Stimulated activated CD4-positive, alpha-beta T cell treated with anti-CD3 and anti-CD28 coated beads, Interleukin-2, amount 100 ng/mL, for 4 hours (primary cell): ENCODE measurements at regions not wholly inside any gene's neighbourhood (a gene's known extent, or its start where the extent isn't known, plus 50 kb on each side); places are given as distances from the start of the nearest gene placed in this dataset.
"Not testable (repeated sequence)": the region's sequence is repeated elsewhere in the genome, so short reads cannot be mapped to it uniquely, and the experiment has no call there.

Source experiments
- DNase-seq: peaks from one replicate; pipeline ENCODE4 v3.0.0-alpha.2; 2020; ENCODE audit warnings: low read depth

DNA sequence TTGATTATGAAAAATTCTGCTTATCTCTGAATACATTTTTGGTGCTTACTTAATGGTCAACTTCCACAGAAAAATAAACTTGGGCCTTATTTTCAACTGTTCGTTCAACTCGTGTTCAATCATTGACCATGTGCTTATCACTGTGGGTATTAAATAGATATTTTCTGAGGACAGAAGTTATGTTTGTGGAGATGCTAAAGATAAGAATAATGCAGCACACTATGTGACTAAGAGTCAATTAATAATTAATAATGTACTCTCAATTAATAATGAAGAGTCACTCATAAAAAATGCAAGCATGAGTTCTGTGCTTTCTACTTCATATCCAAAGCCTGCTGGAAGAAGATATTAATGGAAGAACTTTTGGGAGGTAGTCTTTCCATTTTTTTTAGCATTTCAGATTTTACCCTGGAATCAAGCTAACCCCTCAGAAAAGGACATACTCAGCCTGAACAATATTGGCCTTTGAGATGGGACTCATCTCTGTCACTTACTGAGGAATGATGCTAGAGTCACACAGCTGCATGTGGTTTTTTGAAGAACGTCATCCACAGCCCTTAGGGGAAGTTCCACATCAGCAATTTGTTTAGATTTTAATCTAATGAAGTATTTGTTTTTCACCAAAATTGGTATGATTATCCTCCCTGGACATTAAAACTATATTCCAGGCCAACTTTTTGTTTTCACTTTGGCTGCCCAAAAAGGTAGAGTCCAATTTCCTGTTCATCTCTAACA is 191.9 kb upstream of the CRIM1 start:
- DNase-seq = no peak

DNA sequence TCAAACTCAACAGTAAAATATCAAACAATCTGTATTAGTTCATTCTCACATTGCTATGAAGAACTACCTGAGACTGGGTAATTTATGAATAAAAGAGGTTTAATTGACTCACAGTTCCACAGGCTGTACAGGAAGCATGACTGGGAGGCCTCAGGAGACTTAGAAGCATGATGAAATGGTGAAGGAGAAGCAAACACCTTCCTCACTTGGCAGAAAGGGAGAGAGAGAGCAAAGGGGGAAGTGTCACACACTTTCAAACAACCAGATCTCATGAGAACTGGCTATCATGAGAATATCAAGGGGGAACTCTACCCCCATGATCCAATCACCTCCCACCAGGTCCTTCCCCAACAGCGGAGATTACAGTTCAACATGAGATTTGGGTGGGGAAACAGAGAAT is 198.5 kb upstream of the CRIM1 start:
- DNase-seq = not testable (repeated sequence)

DNA sequence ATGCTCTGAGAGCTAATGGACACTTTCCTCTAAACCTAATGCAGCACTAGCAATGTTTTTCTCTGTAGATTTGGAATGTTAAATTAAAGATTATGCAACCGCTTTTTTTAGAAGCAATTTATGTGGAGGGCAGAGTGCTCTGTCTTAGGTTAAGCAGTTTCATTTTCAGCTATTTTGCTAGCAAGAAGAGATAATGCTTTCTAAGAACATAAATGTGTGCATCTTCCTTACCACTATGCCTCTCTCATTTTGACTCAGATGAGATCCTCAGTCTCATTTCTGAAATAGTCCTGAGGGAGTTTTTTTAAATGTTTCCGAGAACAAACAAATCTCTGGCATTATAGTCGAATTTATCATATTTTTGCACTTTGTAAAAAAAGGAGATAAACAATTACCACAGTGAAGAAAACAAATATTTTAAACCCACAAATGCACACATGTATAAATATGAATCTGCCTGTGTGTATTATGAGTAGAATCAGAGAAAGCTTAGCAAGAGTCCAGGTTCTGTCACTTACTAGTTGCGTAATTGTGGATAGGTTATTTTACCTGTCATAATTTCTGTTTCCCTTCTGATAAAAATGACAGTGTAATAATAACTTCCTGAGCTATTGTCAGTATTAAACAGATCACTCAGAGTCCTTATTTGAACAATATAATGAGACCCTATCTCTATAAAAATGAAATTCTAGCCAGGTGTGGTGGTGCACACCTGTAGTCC is 207.7 kb upstream of the CRIM1 start:
- no peak for DNase-seq

DNA sequence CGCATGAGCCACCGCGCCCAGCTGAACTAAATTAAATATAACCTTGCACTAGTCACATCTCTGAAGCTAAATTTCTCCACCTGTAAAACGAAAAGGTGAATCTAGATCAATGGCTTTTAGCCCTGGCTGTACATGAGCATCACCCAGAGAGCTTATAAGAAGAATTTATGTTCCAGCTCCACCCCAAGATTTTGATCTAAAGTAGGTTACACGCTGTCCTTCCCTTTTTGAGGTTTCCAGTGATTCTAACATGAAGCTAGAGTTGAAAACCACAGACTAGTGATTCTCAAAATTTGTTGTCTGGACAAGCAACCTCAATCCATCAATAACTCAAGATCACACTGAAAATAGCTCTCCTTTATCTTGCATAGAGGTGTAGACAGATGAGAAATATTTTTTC is 208.8 kb upstream of the CRIM1 start:
- DNase-seq = no peak

DNA sequence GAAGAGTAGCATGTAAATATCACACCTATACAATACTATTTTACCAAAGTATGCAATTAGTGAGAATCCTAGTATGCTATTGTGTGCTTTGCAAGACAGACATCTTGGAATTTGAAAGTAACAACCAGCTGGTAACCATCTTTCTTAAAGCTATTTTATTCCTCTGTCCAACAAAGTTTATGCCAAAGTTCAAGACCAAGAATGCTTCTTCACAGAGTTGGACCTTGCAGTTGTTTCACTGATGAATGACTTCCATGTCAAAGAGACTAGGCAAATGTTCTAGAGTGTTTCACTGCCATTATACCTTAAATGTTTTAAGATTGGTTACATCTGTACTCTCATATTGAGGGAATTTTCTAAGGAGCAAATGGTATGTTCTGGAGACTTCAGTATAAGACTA is 215.2 kb upstream of the CRIM1 start:
- no peak for DNase-seq

DNA sequence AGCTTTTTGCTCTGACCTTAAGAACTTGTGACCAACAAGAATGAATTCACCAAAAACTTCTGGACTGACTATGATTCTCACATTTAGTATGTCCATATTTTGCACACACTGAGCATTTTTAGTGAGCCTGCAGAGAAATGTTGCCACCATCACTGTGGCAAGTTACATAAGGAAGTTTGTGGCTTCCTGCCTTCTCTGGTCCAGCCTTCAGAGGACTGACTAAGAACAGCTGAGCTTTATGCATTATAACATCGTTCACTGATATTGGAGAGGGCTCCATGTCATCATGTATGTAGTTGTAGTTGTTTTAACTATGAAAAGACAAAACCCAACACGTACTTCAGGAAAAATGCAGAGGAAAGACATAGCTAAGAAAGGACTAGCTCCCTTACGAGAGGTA is 218.0 kb upstream of the CRIM1 start:
- no peak for DNase-seq

DNA sequence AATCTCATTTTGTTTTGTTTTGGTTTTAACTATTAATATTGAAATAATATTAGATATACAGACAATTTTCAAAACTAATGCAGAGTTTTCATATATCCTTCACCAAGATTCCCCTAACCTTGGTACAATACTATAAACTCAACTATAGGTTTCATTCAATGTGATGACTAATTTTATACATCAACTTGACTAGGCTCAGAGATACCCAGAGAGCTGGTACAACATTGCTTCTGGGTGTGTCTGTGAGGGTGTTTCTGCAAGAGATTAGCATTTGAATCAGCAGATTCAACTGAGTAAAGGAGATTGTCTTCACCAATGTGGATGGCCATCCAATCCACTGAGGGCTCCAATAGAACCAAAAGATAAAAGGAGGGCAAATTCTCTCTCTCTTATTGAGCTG is 221.3 kb upstream of the CRIM1 start:
- no peak for DNase-seq

DNA sequence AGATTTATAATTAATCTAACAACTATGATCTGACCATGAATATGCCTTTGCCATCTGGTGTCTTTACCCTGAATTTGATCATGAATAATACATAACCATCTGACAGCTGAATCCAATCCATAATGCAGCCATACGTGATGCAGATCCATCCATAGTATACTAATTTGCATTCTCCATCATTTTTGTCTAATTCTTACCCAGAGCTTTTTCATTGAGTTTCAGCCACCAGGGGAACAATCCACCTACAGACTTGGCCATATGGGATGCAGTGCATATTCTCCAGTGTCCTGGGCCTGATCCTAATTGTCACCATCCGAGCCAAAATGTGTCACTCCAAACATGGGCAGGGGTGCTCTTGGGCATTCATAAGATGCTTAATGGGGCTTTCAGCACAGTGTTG is 227.2 kb upstream of the CRIM1 start:
- no peak for DNase-seq

DNA sequence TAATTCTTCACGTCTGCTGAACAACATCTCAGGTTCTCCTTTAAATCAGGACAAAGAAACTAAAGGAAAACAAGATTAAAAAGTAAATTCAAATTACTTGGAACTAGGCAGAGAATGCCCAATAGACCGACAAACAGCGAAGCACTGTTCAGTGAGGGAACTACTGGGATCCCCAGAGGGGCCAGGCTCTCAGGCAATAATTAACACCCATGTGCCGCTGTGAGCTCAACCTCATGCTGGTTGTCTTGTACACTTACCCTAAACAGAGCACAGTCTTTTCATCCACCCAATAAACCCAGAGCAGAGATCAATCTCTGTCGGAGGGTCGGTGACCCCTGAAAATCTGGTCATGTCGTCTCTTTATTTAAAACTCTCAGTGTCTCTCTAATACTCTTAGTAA is 229.9 kb upstream of the CRIM1 start:
- no peak for DNase-seq

DNA sequence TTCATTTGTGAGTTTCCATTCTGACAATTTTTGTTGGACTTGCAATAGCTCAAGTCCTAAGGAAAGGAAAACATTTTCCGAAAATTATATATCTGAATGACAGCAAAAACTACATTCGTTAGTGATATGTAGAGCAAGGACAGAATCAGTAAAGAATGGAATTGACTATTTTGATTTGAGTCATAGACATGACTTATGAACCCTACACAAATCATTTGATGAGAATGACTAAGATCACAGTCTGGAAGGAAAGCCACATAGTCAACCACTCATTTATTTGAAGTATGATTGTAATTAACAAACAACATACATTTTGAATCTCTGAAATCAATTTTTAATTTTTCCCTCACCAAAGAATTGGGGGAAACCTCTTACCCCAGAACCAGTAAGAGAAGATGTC is 231.6 kb upstream of the CRIM1 start:
- DNase-seq = no peak

DNA sequence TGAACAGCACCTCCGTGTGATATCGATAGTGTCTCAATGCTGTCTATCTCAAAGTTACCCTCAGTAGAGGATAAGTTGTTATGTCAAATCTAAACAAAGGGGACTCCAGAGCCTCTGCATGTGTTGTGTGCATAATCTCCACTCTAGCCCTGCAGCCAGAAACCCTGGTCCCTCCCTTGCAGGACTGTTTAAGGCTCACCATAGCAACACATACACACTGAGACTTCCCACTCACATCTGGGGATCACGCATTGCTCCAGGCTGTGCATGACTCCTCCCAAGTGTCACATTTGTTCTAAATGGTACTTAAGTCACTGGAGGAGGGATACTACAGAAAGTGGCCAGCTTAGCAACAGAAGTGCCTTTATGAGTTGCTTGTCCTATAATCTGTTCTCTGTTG is 258.6 kb upstream of the CRIM1 start:
- no peak for DNase-seq

DNA sequence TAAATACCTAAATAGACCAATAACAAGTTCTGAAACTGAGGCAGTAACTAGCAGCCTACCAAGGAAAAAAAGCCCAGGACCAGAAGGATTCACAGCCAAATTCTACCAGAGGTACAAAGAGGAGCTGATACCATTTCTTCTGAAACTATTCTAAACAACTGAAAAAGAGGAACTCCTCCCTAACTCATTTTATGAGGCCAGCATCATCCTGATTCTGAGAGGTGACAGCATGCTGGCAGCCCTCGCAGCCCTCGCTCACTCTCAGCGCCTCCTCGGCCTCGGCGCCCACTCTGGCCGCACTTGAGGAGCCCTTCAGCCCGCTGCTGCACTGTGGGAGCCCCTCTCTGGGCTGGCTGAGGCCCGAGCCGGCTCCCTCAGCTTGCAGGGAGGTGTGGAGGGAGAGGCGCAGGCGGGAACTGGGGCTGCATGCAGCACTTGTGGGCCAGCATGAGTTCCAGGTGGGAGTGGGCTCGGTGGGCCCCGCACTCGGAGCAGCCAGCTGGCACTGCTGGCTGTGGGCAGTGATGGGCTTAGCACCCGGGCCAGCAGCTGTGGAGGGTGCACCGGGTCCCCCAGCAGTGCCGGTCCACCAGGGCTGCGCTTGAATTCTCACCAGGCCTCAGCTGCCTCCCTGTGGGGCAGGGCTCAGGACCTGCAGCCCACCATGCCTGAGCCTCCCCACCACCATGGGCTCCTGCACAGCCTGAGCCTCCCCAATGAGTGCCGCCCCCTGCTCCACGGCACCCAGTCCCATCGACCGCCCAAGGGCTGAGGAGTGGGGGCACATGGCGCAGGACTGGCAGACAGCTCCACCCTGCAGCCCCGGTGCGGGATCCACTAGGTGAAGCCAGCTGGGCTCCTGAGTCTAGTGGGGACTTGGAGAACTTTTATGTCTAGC is 263.5 kb upstream of the CRIM1 start:
- DNase-seq = not testable (repeated sequence)

DNA sequence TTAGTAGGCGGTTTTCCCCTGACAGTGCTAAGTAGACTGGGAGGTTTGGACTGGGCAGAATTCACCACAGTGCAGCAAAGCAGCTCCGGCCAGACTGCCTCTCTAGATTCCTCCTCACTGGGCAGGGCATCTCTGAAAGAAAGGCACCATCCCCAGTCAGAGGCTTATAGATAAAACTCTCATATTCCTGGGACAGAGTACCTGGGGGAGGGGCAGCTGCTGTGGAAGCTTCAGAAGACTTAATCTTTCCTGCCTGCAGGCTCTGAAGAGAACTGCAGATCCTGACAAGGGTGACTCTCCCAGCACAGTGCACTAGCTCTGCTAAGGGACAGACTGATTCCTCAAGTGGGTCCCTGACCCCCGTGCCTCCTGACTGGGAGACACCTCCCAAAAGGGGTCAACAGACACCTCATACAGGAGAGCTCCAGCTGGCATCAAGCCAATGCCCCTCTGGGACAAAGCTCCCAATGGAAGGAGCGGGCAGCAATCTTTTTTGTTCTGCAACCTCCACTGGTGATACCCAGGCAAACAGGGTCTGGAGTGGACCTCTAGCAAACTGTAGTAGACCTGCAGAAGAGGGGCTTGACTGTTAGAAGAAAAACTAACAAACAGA is 266.8 kb upstream of the CRIM1 start:
- no peak for DNase-seq

DNA sequence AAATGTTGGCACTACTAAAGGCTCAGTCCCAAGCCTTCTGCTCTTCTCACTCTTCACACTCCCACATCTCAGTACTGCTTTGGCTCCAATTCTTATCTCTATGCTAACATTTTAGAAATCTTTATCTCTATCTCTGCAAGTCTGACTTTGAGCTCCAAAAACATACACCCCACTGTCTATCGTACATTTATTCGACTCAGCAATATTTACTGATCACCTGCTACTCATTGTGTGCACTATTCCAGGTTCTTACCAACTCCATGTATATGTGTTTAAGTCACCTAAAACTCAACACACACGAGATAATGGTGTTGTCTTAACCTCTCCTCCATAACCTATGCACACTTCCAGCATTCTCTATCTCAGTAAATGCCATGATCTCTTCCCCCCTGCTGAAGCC is 268.2 kb upstream of the CRIM1 start:
- no peak for DNase-seq

DNA sequence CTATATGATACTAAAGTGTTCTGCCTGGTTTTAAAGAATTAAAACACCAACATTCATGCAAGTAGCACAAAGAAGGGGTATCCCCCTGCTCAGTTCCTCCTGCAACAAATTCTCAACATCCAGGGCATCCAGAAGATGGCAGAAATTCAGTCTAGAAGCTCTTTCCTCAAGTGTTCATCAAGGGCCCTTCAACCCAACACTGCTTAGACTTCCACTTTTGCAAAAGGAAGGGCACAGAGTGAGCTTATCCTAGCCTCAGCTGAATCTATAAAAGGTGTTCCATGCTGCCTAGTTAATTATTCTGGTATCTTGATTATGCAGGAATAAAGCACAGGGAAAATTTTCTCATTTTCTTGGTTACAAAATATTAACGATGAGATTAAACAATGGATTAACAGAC is 275.8 kb upstream of the CRIM1 start:
- no peak for DNase-seq

DNA sequence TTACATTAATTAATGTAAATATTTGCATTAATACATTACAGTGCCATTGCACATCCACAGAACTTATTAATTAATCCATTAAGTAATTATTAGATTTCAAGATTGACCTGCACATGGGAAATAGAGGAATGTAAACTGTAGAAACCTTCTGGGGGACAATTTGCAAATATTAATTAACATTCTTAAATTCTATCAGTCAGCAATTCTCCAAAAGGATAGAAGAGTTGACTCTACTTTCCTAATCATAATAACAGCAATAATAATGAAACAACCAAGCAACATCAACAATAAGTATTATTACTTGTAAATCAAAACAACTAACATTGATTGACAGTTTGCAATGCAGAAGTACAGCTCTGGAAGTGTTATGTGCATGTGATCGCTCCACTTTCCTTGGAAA is 281.6 kb upstream of the CRIM1 start:
- DNase-seq = no peak

DNA sequence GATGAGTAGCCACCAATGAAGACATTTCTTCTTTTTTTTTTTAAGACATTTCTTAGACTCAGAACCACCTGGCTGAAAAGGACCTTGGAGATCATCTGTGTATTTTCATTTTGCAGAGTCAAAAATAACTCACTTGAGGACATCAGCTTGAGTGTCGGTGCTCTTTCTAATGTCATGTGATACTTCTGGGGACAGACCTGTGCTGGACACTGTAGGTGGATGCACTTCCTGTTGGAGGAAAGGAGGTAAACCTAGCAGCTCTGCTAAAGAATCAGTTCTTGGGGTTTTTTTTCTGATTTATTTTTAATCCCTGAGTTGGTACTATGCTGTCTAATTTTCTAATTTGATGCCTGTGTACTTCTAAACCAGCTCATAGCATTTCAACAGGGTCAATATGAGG is 283.9 kb upstream of the CRIM1 start:
- no peak for DNase-seq

DNA sequence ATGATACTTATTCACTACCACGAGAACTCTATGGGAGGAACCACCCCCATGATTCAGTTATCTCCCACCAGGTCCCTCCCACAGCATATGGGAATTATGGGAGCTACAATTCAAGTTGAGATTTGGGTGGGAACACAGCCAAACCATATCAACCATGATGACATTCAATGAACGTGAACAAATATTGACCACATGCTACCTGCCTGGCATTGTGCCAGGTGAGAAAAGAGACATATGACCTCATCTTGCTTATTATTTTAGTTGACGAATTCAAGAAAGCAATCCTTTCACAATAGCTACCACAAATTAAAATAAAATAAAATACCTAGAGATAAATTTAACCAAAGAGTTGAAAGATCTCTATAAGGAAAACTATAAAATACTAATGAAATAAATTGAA is 286.5 kb upstream of the CRIM1 start:
- DNase-seq = no peak

DNA sequence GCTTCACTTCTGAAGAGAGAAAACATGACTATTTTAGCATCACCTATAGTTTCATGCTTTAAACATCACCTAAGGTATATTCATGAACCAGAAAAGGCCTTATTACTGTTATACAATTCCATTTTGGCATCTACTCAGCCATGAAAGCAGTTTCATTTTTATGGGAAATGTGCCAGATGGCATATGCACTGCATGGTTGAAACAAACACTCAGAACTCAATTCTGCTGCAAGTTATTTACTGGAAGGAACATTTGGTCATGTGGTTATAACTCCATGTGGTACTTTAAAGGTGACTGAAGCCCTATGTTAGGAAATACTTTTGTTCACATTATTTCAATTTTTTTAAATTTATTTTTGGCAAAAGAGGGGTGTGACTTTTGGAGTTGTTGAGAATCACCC is 287.5 kb upstream of the CRIM1 start:
- no peak for DNase-seq

DNA sequence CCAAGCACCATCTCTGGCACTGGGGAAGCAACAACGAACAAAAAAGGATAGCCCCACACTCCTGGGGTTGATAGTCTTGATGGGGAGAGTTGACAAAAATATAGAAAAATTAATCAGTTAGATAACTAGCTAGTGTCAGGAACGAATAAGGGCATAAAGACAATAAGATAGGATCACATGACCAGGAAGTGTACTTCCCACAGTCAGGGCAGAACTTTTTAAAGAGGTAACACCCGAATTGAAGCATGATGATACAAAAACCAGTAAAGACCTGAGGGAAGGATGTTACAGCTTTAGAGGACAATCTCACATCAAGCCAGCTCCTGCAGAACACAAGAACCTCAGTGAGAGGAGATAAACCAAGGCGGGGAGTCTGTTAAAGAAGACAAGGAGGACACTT is 295.4 kb upstream of the CRIM1 start:
- no peak for DNase-seq

DNA sequence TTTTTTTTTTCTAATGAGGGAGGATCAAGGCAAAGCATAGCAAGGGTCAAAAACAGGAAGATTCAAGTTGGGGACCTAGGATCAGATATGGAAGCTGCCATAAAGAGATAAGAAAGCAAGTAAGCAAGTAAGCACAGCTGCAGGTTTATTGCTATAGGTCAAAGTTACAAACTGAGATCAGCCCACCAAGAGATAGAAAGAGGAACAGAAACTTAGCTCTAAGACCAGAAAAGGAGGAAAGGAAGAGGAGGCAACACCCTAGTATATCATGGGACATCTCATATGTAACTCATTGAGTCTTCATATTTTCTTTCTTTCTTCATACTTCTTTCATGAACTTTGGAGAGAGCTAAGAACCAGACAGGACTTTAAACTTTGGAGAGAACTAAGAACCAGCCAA is 295.9 kb upstream of the CRIM1 start:
- no peak for DNase-seq

DNA sequence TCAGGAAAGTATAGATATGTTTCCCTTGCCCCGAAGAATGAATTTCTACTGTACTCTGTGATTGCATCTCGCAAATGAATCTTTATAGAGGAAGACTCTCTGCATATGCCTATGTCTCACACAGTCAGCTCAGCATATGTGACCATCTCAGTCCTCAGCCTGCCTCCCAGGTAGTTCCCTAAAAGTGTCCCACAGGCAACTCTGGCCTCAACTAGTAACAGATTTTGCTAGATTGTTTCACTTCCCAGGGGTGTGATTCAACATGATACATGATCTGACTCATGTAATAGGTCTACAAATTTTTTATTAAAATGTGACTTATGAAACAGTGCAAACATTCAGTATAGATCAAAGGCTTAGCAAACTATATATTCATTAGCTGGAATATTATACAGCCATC is 296.6 kb upstream of the CRIM1 start:
- DNase-seq = no peak

DNA sequence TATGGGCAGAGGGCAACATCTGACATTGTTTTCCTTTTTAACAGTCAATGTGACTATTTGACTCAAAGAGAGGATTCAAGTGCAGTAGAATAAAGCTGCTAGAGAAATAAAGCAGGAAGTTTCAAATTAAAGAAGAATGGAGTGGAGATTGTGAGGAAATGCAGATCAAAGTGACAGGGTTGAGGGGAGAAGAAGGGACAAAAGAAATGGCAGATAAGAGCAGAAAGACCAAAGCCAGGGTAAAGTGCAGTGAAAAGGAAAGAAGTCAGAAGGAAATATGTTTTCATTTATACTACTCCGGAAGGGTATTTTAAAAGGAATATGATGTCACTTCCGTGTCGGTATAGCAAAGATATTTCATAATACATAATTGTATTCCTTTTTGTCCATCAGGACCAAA is 297.5 kb upstream of the CRIM1 start:
- no peak for DNase-seq
